ENCODE measurements at regions not wholly inside any gene's neighbourhood (a gene's known extent, or its start where the extent isn't known, plus 50 kb on each side); places are given as distances from the start of the nearest gene placed in this dataset.
A peak's percentile ranks its signal among the peaks of the same experiment; 100 is the strongest.
"Not testable (repeated sequence)": the region's sequence is repeated elsewhere in the genome, so short reads cannot be mapped to it uniquely, and the experiment has no call there.

- no peak for DNase-seq
Measured at GRCh38 chr3:23710555-23710954, 95.2 kb upstream of the UBE2E1 start.

- DNase-seq, result peak; percentile 44
Measured at GRCh38 chr3:23711916-23712494, 93.8 kb upstream of the UBE2E1 start.

- no peak for DNase-seq
Measured at GRCh38 chr3:23712656-23713559, 92.8 kb upstream of the UBE2E1 start.

GRCh38 chr3:23713641-23714040, 92.1 kb upstream of the UBE2E1 start:
- DNase-seq, result no peak

- DNase-seq, result no peak
Measured at GRCh38 chr3:23720059-23720458, 85.7 kb upstream of the UBE2E1 start.

- DNase-seq, result no peak
Measured at GRCh38 chr3:23720885-23721284, 84.9 kb upstream of the UBE2E1 start.

DNA sequence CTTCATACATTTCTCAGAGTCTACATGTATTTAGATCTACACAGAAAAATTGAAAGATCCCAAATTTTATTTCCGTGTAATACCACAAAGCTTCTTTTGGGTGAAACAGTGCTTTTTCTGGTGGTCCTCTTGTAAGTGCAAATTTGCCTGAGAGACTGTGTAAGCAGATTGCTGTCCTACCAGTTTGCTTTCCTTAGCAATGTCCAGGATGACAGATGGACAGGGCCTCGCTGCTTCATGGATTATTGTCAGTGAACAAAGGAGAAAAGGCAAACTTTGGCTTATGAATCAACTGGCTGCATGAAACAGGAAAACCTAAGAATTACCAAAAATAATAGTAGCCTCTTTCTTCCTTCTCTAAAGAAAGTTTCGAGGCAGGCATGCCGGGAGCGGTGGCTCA, 82.6 kb upstream of the UBE2E1 start:
- no peak for DNase-seq

- no peak for DNase-seq
Measured at GRCh38 chr3:23723930-23724329, 81.8 kb upstream of the UBE2E1 start.

DNA sequence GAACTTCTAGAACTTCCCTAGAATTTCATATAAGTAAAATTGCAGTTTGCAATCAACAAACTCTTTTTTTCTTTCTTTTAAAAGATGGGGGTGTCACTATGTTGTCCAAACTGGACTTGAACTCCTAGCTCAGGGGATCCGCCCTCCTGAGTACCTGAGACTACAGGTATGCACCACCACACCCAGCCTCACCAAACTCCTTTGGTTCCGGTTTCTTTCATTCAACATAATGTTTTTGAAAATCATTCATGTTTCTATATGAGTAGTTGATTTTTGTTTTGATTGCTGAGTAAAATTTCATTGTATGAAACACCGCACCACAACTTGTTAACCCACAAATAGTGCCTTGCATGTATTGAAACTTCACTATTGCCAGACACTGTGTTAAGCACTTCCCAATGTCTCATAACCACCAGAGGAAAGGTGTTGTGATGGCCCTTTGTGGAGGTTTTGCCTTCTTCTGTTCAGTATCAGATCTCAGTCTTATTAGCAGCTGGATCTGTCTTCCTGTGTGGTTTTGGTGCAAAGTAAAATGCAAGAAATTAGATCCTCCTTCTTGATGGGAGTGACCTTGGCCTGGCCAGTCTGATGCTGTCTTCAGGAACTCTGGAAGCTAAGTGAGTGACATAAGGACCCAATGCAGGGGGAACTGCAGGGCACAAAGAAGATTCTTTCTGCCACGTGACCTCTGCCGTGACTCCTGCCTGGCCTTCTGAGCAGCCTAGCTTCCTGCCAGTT, 78.8 kb upstream of the UBE2E1 start:
- peak; percentile 75 for DNase-seq

DNA sequence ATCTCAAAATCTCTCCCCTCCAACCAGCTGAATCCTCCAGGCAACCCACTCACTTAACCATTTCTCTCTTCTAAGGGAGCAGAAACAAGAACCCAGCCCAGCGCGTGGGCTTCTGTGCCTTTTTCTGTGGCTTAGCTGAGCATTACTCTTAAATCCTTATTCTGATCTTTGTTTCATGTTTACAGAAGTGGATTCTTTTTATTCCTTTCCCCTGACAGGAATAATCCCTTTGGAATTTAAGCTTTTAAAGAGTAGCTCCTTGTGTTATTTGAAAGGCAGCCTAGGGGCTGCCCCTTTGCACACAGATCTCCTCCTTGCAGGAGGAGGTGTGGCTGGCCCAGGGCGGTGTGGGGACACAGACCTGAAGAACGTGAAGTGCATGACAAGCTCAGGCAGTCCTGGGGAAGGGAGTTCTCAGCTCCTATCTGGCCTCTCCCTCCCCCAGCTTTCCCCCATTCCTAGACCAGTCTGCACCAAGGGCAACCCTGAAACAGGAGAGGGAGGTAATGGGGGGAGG, 77.1 kb upstream of the UBE2E1 start:
- DNase-seq, result no peak

DNA sequence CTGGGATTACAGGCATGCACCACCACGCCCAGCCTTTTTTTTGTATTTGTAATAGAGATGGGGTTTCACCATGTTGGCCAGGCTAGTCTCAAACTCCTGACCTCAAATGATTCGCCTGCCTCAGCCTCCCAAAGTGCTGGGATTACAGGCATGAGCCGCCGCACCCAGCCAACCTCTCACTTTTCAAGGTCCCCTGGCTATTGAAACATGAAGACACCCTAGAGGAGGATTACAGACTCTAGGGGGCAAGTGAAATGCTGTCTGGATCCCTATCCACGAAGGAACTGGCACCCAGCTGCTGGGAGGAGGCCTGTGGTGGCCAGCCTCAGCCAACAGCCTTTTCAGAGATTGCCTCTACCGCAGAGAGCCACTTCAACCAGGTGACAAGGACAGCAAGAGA, 76.4 kb upstream of the UBE2E1 start:
- not testable (repeated sequence) for DNase-seq

DNA sequence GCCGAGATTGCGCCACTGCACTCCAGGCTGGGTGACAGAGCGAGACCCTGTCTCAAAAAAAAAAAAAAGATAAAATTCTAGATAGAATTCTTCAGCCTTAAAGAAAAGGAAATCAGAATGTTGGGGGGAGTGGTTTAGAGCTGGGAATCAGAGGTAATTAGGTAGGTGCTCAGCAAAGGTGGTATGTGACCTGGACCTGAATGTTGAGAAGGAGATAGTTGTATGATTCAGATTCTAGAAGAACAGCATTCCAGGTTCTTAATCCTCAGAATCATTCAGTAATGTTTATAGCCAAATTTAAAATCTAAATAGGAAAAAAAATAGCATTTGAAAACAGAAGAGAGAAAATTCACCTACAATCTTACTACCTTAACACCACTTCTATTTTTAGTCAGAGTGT, 71.3 kb upstream of the UBE2E1 start:
- DNase-seq, result no peak

GRCh38 chr3:23735062-23735461, 70.7 kb upstream of the UBE2E1 start:
- no peak for DNase-seq

GRCh38 chr3:23735535-23736326, 70.0 kb upstream of the UBE2E1 start:
- DNase-seq, result no peak

DNA sequence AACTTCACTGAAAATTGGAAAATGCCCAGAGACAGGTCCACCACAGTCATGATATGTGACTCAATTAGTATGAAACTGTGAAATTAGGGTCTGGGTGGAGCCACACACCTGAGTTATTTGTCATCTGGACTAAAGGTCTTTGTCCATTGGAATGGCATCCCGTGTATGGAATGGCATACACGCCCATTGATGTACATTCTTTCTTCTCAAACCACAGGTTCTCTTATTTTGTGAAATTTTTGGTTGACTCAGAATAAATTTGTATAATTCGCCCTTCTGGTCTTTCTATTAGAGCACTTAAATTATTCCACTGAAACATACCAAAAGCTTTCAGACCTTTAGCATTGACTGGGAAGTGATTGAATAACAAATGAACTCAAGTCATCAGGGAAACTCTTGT, 66.8 kb upstream of the UBE2E1 start:
- no peak for DNase-seq

- no peak for DNase-seq
Measured at GRCh38 chr3:23739536-23739935, 66.2 kb upstream of the UBE2E1 start.

GRCh38 chr3:23740517-23740965, 65.2 kb upstream of the UBE2E1 start:
- DNase-seq, result peak; percentile 83

DNA sequence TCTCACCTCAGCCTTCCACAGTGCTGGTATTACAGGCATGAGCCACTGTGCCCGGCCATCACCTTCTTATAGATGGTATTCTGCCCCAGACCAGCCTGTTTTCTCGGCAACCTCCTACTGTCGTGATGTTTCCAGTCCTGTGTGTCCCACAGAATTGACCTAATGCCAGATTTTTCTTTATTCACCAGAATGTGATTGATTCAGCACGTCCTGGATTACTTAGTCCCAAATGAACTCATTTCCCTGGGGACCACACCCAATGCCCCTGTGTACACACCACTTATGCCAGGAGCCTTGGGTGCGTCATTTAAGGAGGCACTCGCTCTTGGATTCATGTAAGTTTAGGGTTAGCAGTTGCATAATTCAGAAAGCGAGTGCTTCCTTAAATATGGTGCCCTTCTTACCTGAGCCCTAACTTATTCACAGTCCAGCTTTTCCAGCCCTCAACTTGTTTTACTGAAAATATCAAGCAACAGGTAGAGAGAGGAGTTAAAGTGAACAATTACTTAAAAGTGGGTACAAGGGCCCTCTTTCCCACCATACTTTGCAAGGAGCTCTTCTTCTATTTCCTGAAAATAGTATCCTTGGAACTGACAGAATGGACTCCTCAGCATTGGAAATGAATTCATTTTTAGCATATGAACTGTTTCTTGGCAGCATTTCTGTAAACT, 64.6 kb upstream of the UBE2E1 start:
- DNase-seq, result no peak

DNA sequence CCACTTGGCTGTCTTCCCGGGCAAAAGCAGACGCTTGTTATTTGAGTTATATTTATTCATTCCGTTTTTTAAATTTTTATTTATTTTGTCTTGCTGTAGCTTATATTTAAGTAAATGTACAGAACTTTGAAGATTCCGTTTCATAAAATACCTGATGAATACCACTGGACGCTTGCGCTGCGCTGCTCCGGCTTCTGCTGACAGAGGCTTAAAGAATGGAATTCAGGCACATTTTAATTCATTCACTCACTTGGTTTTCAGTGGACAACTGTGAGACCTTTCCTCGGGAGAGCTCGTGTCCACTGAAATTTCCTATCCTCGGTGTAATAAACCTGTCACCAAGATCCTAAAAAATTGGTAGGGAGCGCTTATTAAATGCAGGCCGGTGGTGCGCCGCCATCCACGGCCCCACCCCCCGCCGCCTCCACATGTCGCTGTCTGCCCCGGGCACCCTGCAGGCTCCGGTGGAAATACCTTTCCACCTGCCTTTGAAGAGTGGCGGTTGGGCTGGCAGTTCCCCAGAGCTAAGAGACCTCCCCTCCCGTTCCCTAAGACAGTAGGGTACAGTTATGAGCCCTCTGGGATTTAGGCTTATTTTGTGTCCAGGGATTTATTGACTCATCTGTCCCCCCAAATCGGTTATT, 62.5 kb upstream of the UBE2E1 start:
- DNase-seq, result no peak

DNA sequence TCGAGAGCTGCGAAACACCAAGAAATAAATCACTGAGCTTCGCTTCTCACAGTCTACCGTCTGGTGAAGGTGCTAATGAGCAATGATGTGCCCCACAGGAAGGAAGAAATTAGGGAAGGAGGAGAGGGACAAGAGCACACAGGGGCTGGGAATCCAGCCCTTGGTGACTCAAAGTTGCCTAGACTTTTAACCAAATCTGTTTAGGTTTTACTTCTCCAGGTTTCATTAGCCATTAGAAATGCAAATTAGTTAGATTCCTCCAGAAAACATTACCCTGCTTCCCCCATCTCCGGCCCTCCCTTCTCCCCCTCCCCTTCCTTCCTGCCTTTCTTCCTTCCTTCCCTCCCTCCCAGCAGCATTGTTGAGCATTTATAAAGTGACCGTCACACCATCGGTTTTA, 59.3 kb upstream of the UBE2E1 start:
- DNase-seq, result no peak

DNA sequence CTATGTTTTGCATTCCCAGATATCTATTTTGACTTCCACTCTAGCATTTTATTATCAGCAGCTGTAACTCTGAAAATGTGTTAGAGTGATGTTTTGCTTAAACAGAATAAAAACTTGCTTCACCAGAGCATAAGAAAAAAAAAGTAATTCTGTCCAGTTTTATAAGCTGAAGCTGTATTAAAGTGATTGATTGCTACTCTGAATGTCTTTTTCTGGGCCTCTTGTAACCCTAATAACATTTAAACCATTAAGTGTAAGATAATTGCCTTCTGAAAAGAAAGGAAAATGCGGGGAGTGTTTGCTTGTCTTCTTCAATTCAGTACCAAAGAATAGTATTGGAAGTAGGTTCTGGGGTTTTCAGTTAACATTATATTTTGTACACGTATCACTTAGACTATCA, 57.9 kb upstream of the UBE2E1 start:
- no peak for DNase-seq
